Activated CD4-positive, alpha-beta T cell treated with anti-CD3 and anti-CD28 coated beads for 36 hours (primary cell): ENCODE measurements at regions not wholly inside any gene's neighbourhood (a gene's known extent, or its start where the extent isn't known, plus 50 kb on each side); places are given as distances from the start of the nearest gene placed in this dataset.

Source experiments
- ATAC-seq: fragments of 200-7000 bp; cut with Tn5 transposase; one replicate; pipeline ENCODE4 v1.10.0; 2021; ENCODE audit warnings: mild to moderate bottlenecking, moderate library complexity
- CTCF ChIA-PET: fragments of 350-600 bp; sonication (Branson Sonifier 250); formaldehyde crosslinking; loops from one replicate; lab custom pipeline; 2021; ENCODE audit warnings: antibody characterized with exemption; lab: Charles Lee
- POLR2A ChIA-PET: fragments of 350-600 bp; sonication (Branson Sonifier 250); formaldehyde crosslinking; loops from one replicate; lab custom pipeline; 2021; ENCODE audit warnings: antibody characterized with exemption, inconsistent platforms; lab: Charles Lee
- DNase-seq: peaks from one replicate; pipeline ENCODE4 v3.0.0-alpha.2; 2020
- H3K27ac Mint-ChIP-seq: one replicate; pipeline ENCODE4 v1.8.0; 2021; ENCODE audit warnings: mixed read lengths
- H3K27me3 Mint-ChIP-seq: one replicate; pipeline ENCODE4 v1.8.0; 2021; ENCODE audit warnings: mixed read lengths
- H3K36me3 Mint-ChIP-seq: one replicate; pipeline ENCODE4 v1.8.0; 2021; ENCODE audit warnings: low read depth, mixed read lengths
- H3K4me1 Mint-ChIP-seq: one replicate; pipeline ENCODE4 v1.8.0; 2021; ENCODE audit warnings: mixed read lengths
- H3K4me3 Mint-ChIP-seq: one replicate; pipeline ENCODE4 v1.8.0; 2021; ENCODE audit warnings: mild to moderate bottlenecking, moderate library complexity, mixed read lengths
- H3K9me3 Mint-ChIP-seq: one replicate; pipeline ENCODE4 v1.8.0; 2021; ENCODE audit warnings: low read depth, mixed read lengths
- intact Hi-C, 2 experiments: fragments of 100-400 bp; cut with DNase I in 1 of 2; cut with micrococcal nuclease in 1 of 2; formaldehyde crosslinking; loops; one replicate each; pipeline versions ENCODE4 v1.14.2 to v1.15.1; 2022 to 2024; cut with DNase I, micrococcal nuclease

DNA sequence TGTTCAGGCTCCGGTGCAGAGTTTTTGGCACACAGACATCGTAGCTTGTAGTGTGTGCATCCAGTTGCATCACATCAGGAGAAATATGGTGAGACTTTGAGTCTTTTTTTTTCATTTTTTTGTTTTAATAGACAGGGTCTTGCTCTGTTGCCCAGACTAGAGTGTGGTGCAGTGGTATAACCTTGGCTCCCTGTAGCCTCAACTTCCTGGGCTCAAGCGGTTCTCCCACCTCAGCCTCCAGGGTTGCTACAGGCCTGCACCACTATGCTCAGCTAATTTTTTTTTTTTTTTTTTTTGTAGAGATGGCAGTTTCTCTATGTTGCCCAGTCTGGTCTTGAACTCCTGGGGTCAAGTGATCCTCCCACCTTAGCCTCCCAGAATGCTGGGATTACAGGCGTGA is 51.1 kb upstream of the TEX264 start:
- POLR2A ChIA-PET, result no interaction called here
- H3K9me3 Mint-ChIP-seq, result no peaks in the 10 kb centered on the region
- ATAC-seq, result no peak

DNA sequence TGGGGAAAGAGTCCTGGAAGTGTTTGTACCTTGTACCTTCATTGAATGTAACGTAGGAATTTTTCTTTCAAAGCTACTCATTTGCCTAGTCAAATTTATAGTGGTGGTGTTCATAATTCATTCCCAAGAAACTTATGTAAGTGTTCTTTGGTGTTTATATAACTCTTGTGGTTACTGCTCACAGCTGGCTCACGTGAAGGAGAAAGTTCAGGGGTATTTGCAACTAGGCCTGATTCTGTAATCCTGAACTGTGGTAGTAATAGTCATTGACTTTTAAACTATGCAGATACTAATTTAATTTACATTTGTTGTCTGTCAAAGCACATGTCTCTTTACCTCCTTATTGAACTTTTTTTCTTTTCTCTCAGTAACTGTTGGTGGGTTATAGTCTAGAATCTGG is 50.5 kb upstream of the TEX264 start:
- Mint-ChIP-seq H3K27ac (no peak overlapping the region), H3K4me1 (peaks cover 18% of the 10 kb centered on the region), H3K4me3 (no peak overlapping the region), H3K27me3 (no peaks in the 10 kb centered on the region), H3K9me3 (no peaks in the 10 kb centered on the region), H3K36me3 (no peaks in the 10 kb centered on the region)
- DNase-seq (no peak), ATAC-seq (no peak)
- POLR2A ChIA-PET, result no interaction called here
- intact Hi-C loops, result no loop called here
- CTCF ChIA-PET, result no interaction called here

More for the DNA sequence above, 51.1 kb upstream of the TEX264 start:
- CTCF ChIA-PET, result no interaction called here
- Mint-ChIP-seq H3K4me1 (peaks cover 18% of the 10 kb centered on the region), H3K27ac (no peak overlapping the region), H3K4me3 (no peak overlapping the region), H3K36me3 (no peaks in the 10 kb centered on the region), H3K27me3 (no peaks in the 10 kb centered on the region)
- intact Hi-C loops, result no loop called here
- no peak for DNase-seq

DNA sequence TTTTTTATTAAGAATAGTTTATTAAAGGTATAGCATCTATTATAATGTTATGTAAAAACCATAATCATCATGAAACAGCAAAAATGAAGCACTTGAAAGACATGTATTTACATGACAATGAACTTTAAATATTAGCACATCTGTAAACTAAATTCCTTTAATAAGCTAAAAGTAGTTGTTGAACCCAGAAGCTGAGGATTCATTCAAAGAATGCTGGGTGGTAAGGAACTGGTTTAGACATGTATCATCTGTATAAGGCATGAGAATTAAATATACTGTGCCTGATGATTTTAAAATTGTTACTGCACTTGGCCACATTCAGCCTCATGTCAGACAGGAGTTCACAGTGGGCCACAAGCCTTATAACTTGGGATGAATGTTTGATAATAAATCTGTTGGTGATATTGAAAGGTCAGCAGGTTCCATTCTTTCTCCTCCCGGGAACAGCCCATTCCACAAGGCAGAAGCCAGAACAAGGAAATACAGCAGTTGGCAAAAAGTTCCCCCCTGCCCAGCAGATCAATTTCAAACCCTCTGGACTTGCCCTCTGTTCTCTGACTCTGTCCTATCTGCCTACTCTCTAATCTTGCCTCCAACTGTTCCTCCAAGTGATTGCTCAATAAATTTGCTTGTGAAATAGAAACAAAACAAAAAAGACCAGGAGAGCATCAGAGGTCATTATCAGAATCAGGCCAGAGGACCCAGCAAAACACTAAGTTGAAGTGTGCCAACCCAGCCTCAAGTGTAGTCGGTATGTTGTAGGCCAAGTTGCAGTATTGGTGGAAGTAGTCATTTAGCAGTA is 49.8 kb upstream of the TEX264 start:
- DNase-seq (no peak), ATAC-seq (no peak)
- H3K27me3 Mint-ChIP-seq, result no peaks in the 10 kb centered on the region
- no peak overlapping the region for H3K4me3 Mint-ChIP-seq
- H3K9me3 Mint-ChIP-seq, result no peaks in the 10 kb centered on the region
- no peak overlapping the region for H3K27ac Mint-ChIP-seq
- H3K4me1 Mint-ChIP-seq, result peaks cover 18% of the 10 kb centered on the region
- H3K36me3 Mint-ChIP-seq, result no peaks in the 10 kb centered on the region
- POLR2A ChIA-PET, result no interaction called here
- intact Hi-C loops, result no loop called here
- CTCF ChIA-PET, result interaction anchor here (0.9 kb wide), 1 partner anchor 22 kb away, joined by 3 read pairs; no protein-coding TSS in a partner anchor
